PC-3 (cell line): ENCODE measurements at regions not wholly inside any gene's neighbourhood (a gene's known extent, or its start where the extent isn't known, plus 50 kb on each side); places are given as distances from the start of the nearest gene placed in this dataset.
A peak's percentile ranks its signal among the peaks of the same experiment; 100 is the strongest.
"Not testable (repeated sequence)": the region's sequence is repeated elsewhere in the genome, so short reads cannot be mapped to it uniquely, and the experiment has no call there.

Source experiments
- ATAC-seq: fragments of 200-7000 bp; cut with Tn5 transposase; 2 replicates; pipeline ENCODE4 v1.9.1; 2020; ENCODE audit warnings: mild to moderate bottlenecking, moderate library complexity
- BruUV-seq: library from RNA; stranded (reverse); fragments of 400-500 nt; replicated peaks from 2 replicates; lab custom pipeline; 2021; lab: Mats Ljungman, UMichigan
- CTCF ChIA-PET: fragments of 300-600 bp; sonication (Branson Sonifier 250); formaldehyde crosslinking; loops from one replicate; lab custom pipeline; 2022; ENCODE audit warnings: antibody characterized with exemption; lab: Charles Lee
- POLR2A ChIA-PET: fragments of 300-600 bp; sonication (Branson Sonifier 250); formaldehyde crosslinking; loops from one replicate; lab custom pipeline; 2022; ENCODE audit warnings: antibody characterized with exemption; ENCODE audit not compliant: unreplicated experiment; lab: Charles Lee
- DNase-seq: peaks from one replicate; pipeline ENCODE4 v3.0.0-alpha.2; 2015
- H2AFZ ChIP-seq: fragments of 300-600 bp; sonication (generic); 2 replicates; pipeline ENCODE4 v1.6.0; 2016; ENCODE audit warnings: antibody characterized with exemption, low read length
- H3F3A ChIP-seq: fragments of 300-600 bp; sonication (generic); one replicate; pipeline ENCODE4 v1.6.0; 2017; ENCODE audit warnings: antibody characterized with exemption, low read length, control low read depth, mild to moderate bottlenecking; ENCODE audit not compliant: unreplicated experiment
- H3K27ac ChIP-seq: fragments of 300-600 bp; sonication (generic); 2 replicates; pipeline ENCODE4 v1.5.1; 2016; ENCODE audit warnings: mild to moderate bottlenecking, low read length
- H3K27me3 ChIP-seq: fragments of 300-600 bp; sonication (generic); 2 replicates; pipeline ENCODE4 v1.6.1; 2016; ENCODE audit warnings: low read length, mixed read lengths
- H3K36me3 ChIP-seq: fragments of 300-600 bp; sonication (generic); 2 replicates; pipeline ENCODE4 v1.6.1; 2016; ENCODE audit warnings: low read depth, mixed run types, low read length, mixed read lengths
- H3K4me1 ChIP-seq: fragments of 300-600 bp; sonication (generic); 2 replicates; pipeline ENCODE4 v1.5.1; 2016; ENCODE audit warnings: low read length; ENCODE audit not compliant: insufficient read depth
- H3K4me2 ChIP-seq: fragments of 300-600 bp; sonication (generic); 2 replicates; pipeline ENCODE4 v1.6.0; 2016; ENCODE audit warnings: low read length
- H3K4me3 ChIP-seq: fragments of 300-600 bp; sonication (generic); 2 replicates; pipeline ENCODE4 v1.5.1; 2016; ENCODE audit warnings: mild to moderate bottlenecking, low read length, mixed read lengths
- H3K79me2 ChIP-seq: fragments of 300-600 bp; sonication (generic); 2 replicates; pipeline ENCODE4 v1.6.1; 2017; ENCODE audit warnings: low read length, mixed read lengths
- H3K9ac ChIP-seq: fragments of 300-600 bp; sonication (generic); 2 replicates; pipeline ENCODE4 v1.6.0; 2016; ENCODE audit warnings: mild to moderate bottlenecking, low read length
- H3K9me2 ChIP-seq: fragments of 300-600 bp; sonication (generic); replicated peaks from 2 replicates; pipeline ENCODE4 v1.6.1; 2016; ENCODE audit warnings: mixed run types, low read length, mixed read lengths
- H3K9me3 ChIP-seq: fragments of 300-600 bp; sonication (generic); 2 replicates; pipeline ENCODE4 v1.6.1; 2016; ENCODE audit warnings: low read length, mixed read lengths
- H4K20me1 ChIP-seq: fragments of 300-600 bp; sonication (generic); 2 replicates; pipeline ENCODE4 v1.6.1; 2016; ENCODE audit warnings: low read length, mixed read lengths
- CTCF ChIP-seq: fragments of 300-600 bp; sonication (generic); conservative IDR thresholded peaks from 2 replicates; pipeline ENCODE4 v1.5.1; 2017; ENCODE audit warnings: antibody characterized with exemption, low read depth, mild to moderate bottlenecking, low read length
- EZH2 ChIP-seq: fragments of 300-600 bp; sonication (generic); IDR thresholded peaks from one replicate; pipeline ENCODE4 v1.6.1; 2017; ENCODE audit warnings: antibody characterized with exemption, mild to moderate bottlenecking, low read length; ENCODE audit not compliant: unreplicated experiment
- EZH2phosphoT487 ChIP-seq: fragments of 300-600 bp; sonication (generic); IDR thresholded peaks from 2 replicates; pipeline ENCODE4 v1.6.1; 2018; ENCODE audit warnings: mild to moderate bottlenecking, antibody characterized with exemption, low read length, borderline replicate concordance
- intact Hi-C: fragments of 100-400 bp; cut with micrococcal nuclease; formaldehyde crosslinking; loops from 2 replicates; pipeline ENCODE4 v1.9.0; 2023

- BruUV-seq = no TSS peak
- POLR2A ChIA-PET = no interaction called here
Measured at GRCh38 chr10:28909875-28910274, 232.6 kb downstream of the BAMBI start.

GRCh38 chr10:28910956-28911355, 233.6 kb downstream of the BAMBI start:
- DNase-seq = peak; percentile 51
- Histone ChIP-seq H3K27me3 (no peaks in the 10 kb centered on the region), H3K4me1 (peaks cover 24% of the 10 kb centered on the region), H3K9me3 (no peaks in the 10 kb centered on the region), H3F3A (no peaks in the 10 kb centered on the region), H4K20me1 (no peaks in the 10 kb centered on the region), H3K36me3 (no peaks in the 10 kb centered on the region), H3K9ac (no peak overlapping the region), H3K79me2 (no peaks in the 10 kb centered on the region), H3K4me2 (no peak overlapping the region; the same call in 1 of the 2 replicates), H2AFZ (no peak overlapping the region), H3K4me3 (no peak overlapping the region), H3K27ac (0 out of 2 replicates have a peak overlapping the region, but pooled peaks have one; percentile 9), H3K9me2 (no peaks in the 10 kb centered on the region)
- peak; percentile 42 for ATAC-seq
- ChIA-PET CTCF (no interaction called here), POLR2A (no interaction called here)
- TF ChIP-seq CTCF = no peak
- TF ChIP-seq EZH2phosphoT487 = no peak
- TF ChIP-seq EZH2 = no peak
- intact Hi-C loops = no loop called here
- no TSS peak for BruUV-seq

More at GRCh38 chr10:28909875-28910274, 232.6 kb downstream of the BAMBI start:
- Histone ChIP-seq H2AFZ (no peak overlapping the region), H3F3A (no peaks in the 10 kb centered on the region), H3K9me3 (no peaks in the 10 kb centered on the region), H3K9me2 (no peaks in the 10 kb centered on the region), H3K36me3 (no peaks in the 10 kb centered on the region), H4K20me1 (no peaks in the 10 kb centered on the region), H3K4me2 (no peak overlapping the region), H3K4me1 (peaks cover 25% of the 10 kb centered on the region), H3K79me2 (no peaks in the 10 kb centered on the region), H3K4me3 (no peak overlapping the region), H3K27me3 (no peaks in the 10 kb centered on the region), H3K27ac (no peak overlapping the region), H3K9ac (no peak overlapping the region)
- CTCF ChIA-PET = no interaction called here
- ATAC-seq = no peak
- intact Hi-C loops = loop anchor here (2.0 to 10.0 kb wide), 4 partner anchors 77 to 235 kb away; partner anchors contain the start of gene BAMBI
- no peak for DNase-seq
- TF ChIP-seq CTCF (no peak), EZH2 (no peak), EZH2phosphoT487 (no peak)

GRCh38 chr10:28911511-28911910, 234.2 kb downstream of the BAMBI start:
- peak overlapping the region; percentile 9; the same call in 1 of the 2 replicates for H3K27ac ChIP-seq
- not testable (repeated sequence) for BruUV-seq

More at GRCh38 chr10:28911511-28911910, 234.2 kb downstream of the BAMBI start:
- H2AFZ ChIP-seq, H3K79me2 ChIP-seq, DNase-seq, H3F3A ChIP-seq, H4K20me1 ChIP-seq, H3K4me2 ChIP-seq, ATAC-seq, CTCF ChIA-PET, H3K4me3 ChIP-seq, POLR2A ChIA-PET, H3K36me3 ChIP-seq, intact Hi-C loops, H3K9me2 ChIP-seq, H3K27me3 ChIP-seq, H3K9ac ChIP-seq, H3K9me3 ChIP-seq: not testable (repeated sequence)
- peaks cover 19% of the 10 kb centered on the region for H3K4me1 ChIP-seq
